ENCODE measurements at regions not wholly inside any gene's neighbourhood (a gene's known extent, or its start where the extent isn't known, plus 50 kb on each side); places are given as distances from the start of the nearest gene placed in this dataset.

- Histone ChIP-seq H3K9me3 (no peaks in the 10 kb centered on the region), H3K4me1 (ENCODE audit: control insufficient read depth in 1 of 2, low read depth in 2 of 2) (no peaks in the 10 kb centered on the region), H3K27me3 (replicated peaks; ENCODE audit: insufficient read depth) (no peaks in the 10 kb centered on the region), H3K27ac (no peak overlapping the region), H3K36me3 (no peaks in the 10 kb centered on the region), H3K4me3 (no peak overlapping the region)
- no peak for TF ChIP-seq CTCF (IDR thresholded peaks at IDR 0.05)
- ATAC-seq (ENCODE audit: insufficient number of reproducible peaks, low FRiP score, low read depth) (no peak), DNase-seq (ENCODE audit: low spot score) (no peak)
Observed at GRCh38 chrX:15098505-15098904, 171.4 kb downstream of the ASB9 start.

- Histone ChIP-seq H3K36me3 (no peaks in the 10 kb centered on the region), H3K9me3 (no peaks in the 10 kb centered on the region), H3K4me3 (no peak overlapping the region), H3K4me1 (ENCODE audit: control insufficient read depth in 1 of 2, low read depth in 2 of 2) (no peaks in the 10 kb centered on the region), H3K27ac (no peak overlapping the region), H3K27me3 (replicated peaks; ENCODE audit: insufficient read depth) (no peaks in the 10 kb centered on the region)
- no peak for DNase-seq (ENCODE audit: low spot score)
- no peak for ATAC-seq (ENCODE audit: insufficient number of reproducible peaks, low FRiP score, low read depth)
- TF ChIP-seq CTCF (IDR thresholded peaks at IDR 0.05), result no peak
Observed at GRCh38 chrX:15087747-15088146, 182.1 kb downstream of the ASB9 start.

GRCh38 chrX:15073313-15073712 lies 196.6 kb downstream of the ASB9 start:
- Histone ChIP-seq H3K4me1 (ENCODE audit: control insufficient read depth in 1 of 2, low read depth in 2 of 2) (no peaks in the 10 kb centered on the region), H3K36me3 (no peaks in the 10 kb centered on the region), H3K27ac (no peak overlapping the region), H3K9me3 (no peaks in the 10 kb centered on the region), H3K27me3 (replicated peaks; ENCODE audit: insufficient read depth) (no peaks in the 10 kb centered on the region), H3K4me3 (no peak overlapping the region)
- DNase-seq (ENCODE audit: low spot score), result no peak
- TF ChIP-seq CTCF (IDR thresholded peaks at IDR 0.05), result no peak
- no peak for ATAC-seq (ENCODE audit: insufficient number of reproducible peaks, low FRiP score, low read depth)

GRCh38 chrX:15072880-15073279 lies 197.0 kb downstream of the ASB9 start:
- Histone ChIP-seq H3K4me1 (ENCODE audit: control insufficient read depth in 1 of 2, low read depth in 2 of 2) (no peaks in the 10 kb centered on the region), H3K4me3 (no peak overlapping the region), H3K27me3 (replicated peaks; ENCODE audit: insufficient read depth) (no peaks in the 10 kb centered on the region), H3K9me3 (no peaks in the 10 kb centered on the region), H3K27ac (no peak overlapping the region), H3K36me3 (no peaks in the 10 kb centered on the region)
- DNase-seq (ENCODE audit: low spot score) (no peak), ATAC-seq (ENCODE audit: insufficient number of reproducible peaks, low FRiP score, low read depth) (no peak)
- TF ChIP-seq CTCF (IDR thresholded peaks at IDR 0.05), result no peak

- no peaks in the 10 kb centered on the region for H3K36me3 ChIP-seq
- ATAC-seq (ENCODE audit: insufficient number of reproducible peaks, low FRiP score, low read depth), result no peak
Observed at GRCh38 chrX:15072259-15072658, 197.6 kb downstream of the ASB9 start.

More at GRCh38 chrX:15072259-15072658, 197.6 kb downstream of the ASB9 start:
- no peak overlapping the region for H3K4me3 ChIP-seq
- H3K9me3 ChIP-seq, result no peaks in the 10 kb centered on the region
- TF ChIP-seq CTCF (IDR thresholded peaks at IDR 0.05), result no peak
- no peaks in the 10 kb centered on the region for H3K27me3 ChIP-seq (replicated peaks; ENCODE audit: insufficient read depth)
- no peaks in the 10 kb centered on the region for H3K4me1 ChIP-seq (ENCODE audit: control insufficient read depth in 1 of 2, low read depth in 2 of 2)
- H3K27ac ChIP-seq, result no peak overlapping the region
- no peak for DNase-seq (ENCODE audit: low spot score)

Data from thoracic aorta (tissue), 2 donors.